ENCODE measurements at regions not wholly inside any gene's neighbourhood (a gene's known extent, or its start where the extent isn't known, plus 50 kb on each side); places are given as distances from the start of the nearest gene placed in this dataset.
"Not testable (repeated sequence)": the region's sequence is repeated elsewhere in the genome, so short reads cannot be mapped to it uniquely, and the experiment has no call there.

- DNase-seq (ENCODE audit: low spot score): no peak
- intact Hi-C loops (cut with DNase I): no loop called here
- no peaks in the 10 kb centered on the region for H3K9me3 ChIP-seq
- no peak overlapping the region for H3K27ac ChIP-seq
- no peak for TF ChIP-seq CTCF (IDR thresholded peaks at IDR 0.05)
- TF ChIP-seq POLR2A (IDR thresholded peaks at IDR 0.05): no peak
- no peak for TF ChIP-seq POLR2AphosphoS5 (IDR thresholded peaks at IDR 0.05)
- WGBS: 75% methylated on average over 4 of the region's 4 CpGs
- H3K4me1 ChIP-seq (replicated peaks): no peaks in the 10 kb centered on the region
- H3K4me3 ChIP-seq: no peak overlapping the region
- H3K36me3 ChIP-seq: no peaks in the 10 kb centered on the region
- no peaks in the 10 kb centered on the region for H3K27me3 ChIP-seq (replicated peaks; ENCODE audit: insufficient read depth)
These were observed 389.7 kb downstream of the RAP2B start for GRCh38 chr3:153551536-153552285.

DNA sequence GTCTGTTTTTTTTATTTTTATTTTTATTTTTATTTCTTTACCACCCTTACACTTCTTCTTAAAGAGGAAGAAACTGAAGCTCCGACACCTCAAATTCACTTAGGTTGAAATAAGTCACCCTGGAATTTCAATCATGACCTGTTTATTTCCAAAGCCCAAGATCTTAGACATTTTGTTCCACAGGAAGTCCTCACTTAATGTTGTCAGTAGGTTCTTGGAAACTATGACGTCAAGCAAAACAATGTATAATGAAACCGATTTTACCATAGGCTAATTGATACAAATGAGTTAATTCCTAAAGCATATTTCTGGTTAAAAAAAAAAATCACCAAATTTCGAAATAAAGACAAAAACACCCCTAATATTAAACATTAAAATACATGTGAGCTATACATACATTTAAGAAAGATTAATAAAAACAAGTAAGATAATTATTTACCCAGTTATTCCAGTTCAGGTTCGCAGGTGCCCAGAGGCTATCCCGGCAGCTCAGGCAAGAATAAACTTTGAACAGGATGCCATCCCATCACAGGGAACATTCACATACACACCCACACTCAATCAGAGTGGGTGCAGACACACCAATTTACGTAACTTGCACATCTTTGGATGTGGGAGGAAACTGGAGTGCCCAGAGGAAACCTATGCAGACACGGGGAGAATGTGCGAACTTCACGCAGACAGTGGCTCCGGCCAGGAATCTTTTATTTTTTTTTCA lies 391.0 kb downstream of the RAP2B start:
- Histone ChIP-seq H3K27ac (no peak overlapping the region), H3K4me1 (replicated peaks) (no peaks in the 10 kb centered on the region), H3K36me3 (no peaks in the 10 kb centered on the region), H3K27me3 (replicated peaks; ENCODE audit: insufficient read depth) (no peaks in the 10 kb centered on the region), H3K9me3 (no peaks in the 10 kb centered on the region), H3K4me3 (no peak overlapping the region)
- 80% methylated on average over 11 of the region's 11 CpGs for WGBS
- TF ChIP-seq POLR2A (IDR thresholded peaks at IDR 0.05) (no peak), CTCF (IDR thresholded peaks at IDR 0.05) (no peak), POLR2AphosphoS5 (IDR thresholded peaks at IDR 0.05) (no peak)
- intact Hi-C loops (cut with DNase I): no loop called here
- no peak for DNase-seq (ENCODE audit: low spot score)

GRCh38 chr3:153553605-153553945 lies 391.5 kb downstream of the RAP2B start:
- H3K27me3 ChIP-seq (replicated peaks; ENCODE audit: insufficient read depth): no peaks in the 10 kb centered on the region
- 72% methylated on average over 2 of the region's 2 CpGs for WGBS
- DNase-seq (ENCODE audit: low spot score): no peak
- H3K4me1 ChIP-seq (replicated peaks): no peaks in the 10 kb centered on the region
- no peak overlapping the region for H3K27ac ChIP-seq
- no peak overlapping the region for H3K4me3 ChIP-seq
- TF ChIP-seq POLR2AphosphoS5 (IDR thresholded peaks at IDR 0.05) (no peak), CTCF (IDR thresholded peaks at IDR 0.05) (no peak), POLR2A (IDR thresholded peaks at IDR 0.05) (no peak)
- intact Hi-C loops (cut with DNase I): no loop called here
- H3K9me3 ChIP-seq: no peaks in the 10 kb centered on the region
- H3K36me3 ChIP-seq: no peaks in the 10 kb centered on the region

DNA sequence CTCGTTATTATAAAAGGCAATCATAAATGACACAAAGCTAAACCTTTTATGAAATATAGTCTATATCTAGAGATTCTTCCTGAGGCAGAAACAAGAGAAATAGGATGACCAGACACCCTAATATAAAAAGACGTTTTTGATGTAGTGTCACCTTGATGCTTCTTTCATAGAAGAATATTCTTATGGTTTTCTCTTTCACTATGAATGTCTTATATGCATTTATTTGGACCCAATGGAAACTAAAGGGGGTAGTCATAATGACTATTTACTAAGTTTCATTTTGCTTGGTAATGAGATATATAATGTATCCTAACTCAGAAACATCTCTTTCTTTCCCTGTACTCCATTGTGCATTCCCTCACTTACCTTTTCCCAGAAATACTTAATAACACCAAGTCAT lies 393.9 kb downstream of the RAP2B start:
- H3K36me3 ChIP-seq: no peaks in the 10 kb centered on the region
- intact Hi-C loops (cut with DNase I): no loop called here
- 80% methylated on average over 2 of the region's 2 CpGs for WGBS
- no peak for TF ChIP-seq POLR2AphosphoS5 (IDR thresholded peaks at IDR 0.05)
- TF ChIP-seq POLR2A (IDR thresholded peaks at IDR 0.05): no peak
- no peak for TF ChIP-seq CTCF (IDR thresholded peaks at IDR 0.05)
- no peak overlapping the region for H3K4me3 ChIP-seq
- no peaks in the 10 kb centered on the region for H3K4me1 ChIP-seq (replicated peaks)
- no peak overlapping the region for H3K27ac ChIP-seq
- DNase-seq (ENCODE audit: low spot score): no peak
- no peaks in the 10 kb centered on the region for H3K27me3 ChIP-seq (replicated peaks; ENCODE audit: insufficient read depth)
- H3K9me3 ChIP-seq: no peaks in the 10 kb centered on the region

DNA sequence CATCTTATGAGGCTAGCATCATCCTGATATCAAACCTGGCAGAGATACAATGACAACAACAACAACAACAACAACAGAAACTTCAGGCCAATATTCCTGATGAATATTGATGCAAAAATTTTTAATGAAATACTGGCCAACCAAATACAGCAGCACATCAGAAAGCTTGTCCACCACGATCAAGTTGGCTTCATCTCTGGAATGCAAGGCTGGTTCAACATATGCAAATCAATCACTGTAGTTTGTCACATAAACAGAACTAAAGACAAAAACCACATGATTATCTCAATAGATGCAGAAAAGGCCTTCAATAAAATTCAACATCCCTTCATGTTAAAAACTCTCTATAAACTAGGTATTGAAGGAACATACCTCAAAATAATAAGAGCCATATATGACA lies 397.3 kb downstream of the RAP2B start:
- DNase-seq (ENCODE audit: low spot score); H3K9me3 ChIP-seq; H3K4me1 ChIP-seq (replicated peaks); H3K4me3 ChIP-seq; intact Hi-C loops (cut with DNase I); H3K27me3 ChIP-seq (replicated peaks; ENCODE audit: insufficient read depth); H3K27ac ChIP-seq; H3K36me3 ChIP-seq: not testable (repeated sequence)
- 89% methylated on average over 1 of the region's 1 CpG for WGBS
